Thyroid gland (tissue), 4 donors: ENCODE measurements at regions not wholly inside any gene's neighbourhood (a gene's known extent, or its start where the extent isn't known, plus 50 kb on each side); places are given as distances from the start of the nearest gene placed in this dataset.

Source experiments
- CTCF ChIP-seq, 6 experiments: fragments of 200-600 bp in 3 of 6; fragments of 450-650 bp in 3 of 6; sonication (generic) in 3 of 6; IDR thresholded peaks; one replicate each; pipeline ENCODE4 v1.5.1; 2016 to 2019; ENCODE audit warnings: antibody characterized with exemption in 6 of 6, mild to moderate bottlenecking in 2 of 6, inconsistent platforms in 1 of 6, moderate library complexity in 1 of 6
- POLR2A ChIP-seq, 2 donors: fragments of 450-650 bp; IDR thresholded peaks; one replicate each; pipeline ENCODE4 v1.6.1; 2017; ENCODE audit warnings: antibody characterized with exemption in 2 of 2, mild to moderate bottlenecking in 2 of 2, moderate library complexity in 1 of 2

- TF ChIP-seq CTCF (IDR thresholded peaks at IDR 0.05) (no peak), POLR2A (IDR thresholded peaks at IDR 0.05) (no peak)
These were observed 224.5 kb downstream of the TRIB2 start for GRCh38 chr2:12941203-12941602.
